DOHH2 (cell line): ENCODE measurements at regions not wholly inside any gene's neighbourhood (a gene's known extent, or its start where the extent isn't known, plus 50 kb on each side); places are given as distances from the start of the nearest gene placed in this dataset.

Experiments
- H3F3A ChIP-seq: fragments of 200-600 bp; sonication (generic), shearing (Covaris generic); 2 replicates; pipeline ENCODE4 v1.6.0; 2016; ENCODE audit warnings: antibody characterized with exemption, mild to moderate bottlenecking; ENCODE audit not compliant: control insufficient read depth, insufficient read depth
- H3K27ac ChIP-seq: fragments of 200-600 bp; sonication (generic); 2 replicates; pipeline ENCODE4 v1.5.1; 2014; ENCODE audit warnings: low read depth, mild to moderate bottlenecking, low read length, moderate library complexity
- H3K27me3 ChIP-seq: fragments of 200-600 bp; sonication (generic); 2 replicates; pipeline ENCODE4 v1.6.1; 2014; ENCODE audit warnings: mild to moderate bottlenecking, low read length, mixed read lengths; ENCODE audit not compliant: control insufficient read depth
- H3K36me3 ChIP-seq: fragments of 200-600 bp; sonication (generic); 2 replicates; pipeline ENCODE4 v1.6.1; 2014; ENCODE audit warnings: mild to moderate bottlenecking, low read length, moderate library complexity, mixed read lengths; ENCODE audit not compliant: control insufficient read depth
- H3K4me1 ChIP-seq: fragments of 200-600 bp; sonication (generic); 2 replicates; pipeline ENCODE4 v1.6.1; 2014; ENCODE audit warnings: mild to moderate bottlenecking, low read length, mixed read lengths; ENCODE audit not compliant: control insufficient read depth
- H3K4me2 ChIP-seq: fragments of 200-600 bp; sonication (generic); 2 replicates; pipeline ENCODE4 v1.6.0; 2014; ENCODE audit warnings: mild to moderate bottlenecking, low read length, moderate library complexity
- H3K4me3 ChIP-seq: fragments of 200-600 bp; sonication (generic); 2 replicates; pipeline ENCODE4 v1.5.1; 2014; ENCODE audit warnings: mild to moderate bottlenecking, low read length, mixed read lengths
- H3K79me2 ChIP-seq: fragments of 200-600 bp; sonication (generic); 2 replicates; pipeline ENCODE4 v1.6.1; 2014; ENCODE audit warnings: mild to moderate bottlenecking, low read length, mixed read lengths; ENCODE audit not compliant: control insufficient read depth
- H3K9me2 ChIP-seq: fragments of 200-600 bp; sonication (generic); replicated peaks from 2 replicates; pipeline ENCODE4 v1.6.1; 2014; ENCODE audit warnings: mild to moderate bottlenecking, low read length, mixed read lengths; ENCODE audit not compliant: control insufficient read depth
- H3K9me3 ChIP-seq: fragments of 200-600 bp; sonication (generic); 2 replicates; pipeline ENCODE4 v1.6.1; 2014; ENCODE audit warnings: antibody characterized with exemption, low read length, mixed read lengths; ENCODE audit not compliant: control insufficient read depth, insufficient read depth
- H4K20me1 ChIP-seq: fragments of 200-600 bp; sonication (generic); 2 replicates; pipeline ENCODE4 v1.6.0; 2014; ENCODE audit warnings: low read depth, mild to moderate bottlenecking, antibody characterized with exemption, low read length, moderate library complexity; ENCODE audit not compliant: control insufficient read depth, insufficient read depth
- EZH2phosphoT487 ChIP-seq: fragments of 200-600 bp; sonication (generic); IDR thresholded peaks from 2 replicates; pipeline ENCODE4 v1.6.1; 2017; ENCODE audit warnings: borderline replicate concordance, mild to moderate bottlenecking, antibody characterized with exemption, low read length, moderate library complexity, mixed read lengths
- TF ChIP-seq, protein P1 (sequence below): fragments of 200-600 bp; sonication (generic); IDR thresholded peaks from one replicate; pipeline ENCODE4 v1.5.1; 2014; ENCODE audit warnings: antibody characterized with exemption, mild to moderate bottlenecking, low read depth, low read length; ENCODE audit not compliant: poor library complexity, severe bottlenecking

DNA sequence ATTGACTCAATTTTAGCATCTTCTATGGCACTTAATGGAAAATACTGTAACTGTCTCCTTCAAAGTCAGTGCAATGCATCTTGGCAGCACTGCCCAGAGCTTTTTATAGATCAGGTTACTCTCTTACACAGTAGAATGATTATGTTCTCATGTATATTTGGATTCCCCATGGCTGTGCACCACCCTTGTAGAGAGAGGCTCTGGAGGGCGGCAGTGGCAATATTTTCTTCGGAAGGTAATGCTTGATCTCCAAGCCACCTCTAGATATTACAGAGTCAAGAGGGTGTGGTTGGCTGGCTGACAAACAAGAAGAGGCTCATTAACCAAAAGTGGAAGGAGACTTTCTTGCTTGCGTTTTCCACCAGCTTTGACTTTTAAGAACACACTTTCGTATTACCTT lies 72.8 kb upstream of the ARSJ start:
- Histone ChIP-seq H3K4me2 (no peak overlapping the region), H3K27me3 (no peaks in the 10 kb centered on the region), H3K9me2 (no peaks in the 10 kb centered on the region), H3K36me3 (no peaks in the 10 kb centered on the region), H4K20me1 (no peaks in the 10 kb centered on the region), H3K79me2 (no peaks in the 10 kb centered on the region), H3K4me1 (no peaks in the 10 kb centered on the region), H3K27ac (no peak overlapping the region), H3K9me3 (no peaks in the 10 kb centered on the region), H3K4me3 (no peak overlapping the region), H3F3A (no peaks in the 10 kb centered on the region)
- TF ChIP-seq, protein P1, sequence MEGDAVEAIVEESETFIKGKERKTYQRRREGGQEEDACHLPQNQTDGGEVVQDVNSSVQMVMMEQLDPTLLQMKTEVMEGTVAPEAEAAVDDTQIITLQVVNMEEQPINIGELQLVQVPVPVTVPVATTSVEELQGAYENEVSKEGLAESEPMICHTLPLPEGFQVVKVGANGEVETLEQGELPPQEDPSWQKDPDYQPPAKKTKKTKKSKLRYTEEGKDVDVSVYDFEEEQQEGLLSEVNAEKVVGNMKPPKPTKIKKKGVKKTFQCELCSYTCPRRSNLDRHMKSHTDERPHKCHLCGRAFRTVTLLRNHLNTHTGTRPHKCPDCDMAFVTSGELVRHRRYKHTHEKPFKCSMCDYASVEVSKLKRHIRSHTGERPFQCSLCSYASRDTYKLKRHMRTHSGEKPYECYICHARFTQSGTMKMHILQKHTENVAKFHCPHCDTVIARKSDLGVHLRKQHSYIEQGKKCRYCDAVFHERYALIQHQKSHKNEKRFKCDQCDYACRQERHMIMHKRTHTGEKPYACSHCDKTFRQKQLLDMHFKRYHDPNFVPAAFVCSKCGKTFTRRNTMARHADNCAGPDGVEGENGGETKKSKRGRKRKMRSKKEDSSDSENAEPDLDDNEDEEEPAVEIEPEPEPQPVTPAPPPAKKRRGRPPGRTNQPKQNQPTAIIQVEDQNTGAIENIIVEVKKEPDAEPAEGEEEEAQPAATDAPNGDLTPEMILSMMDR = no peak
- TF ChIP-seq EZH2phosphoT487 = no peak

DNA sequence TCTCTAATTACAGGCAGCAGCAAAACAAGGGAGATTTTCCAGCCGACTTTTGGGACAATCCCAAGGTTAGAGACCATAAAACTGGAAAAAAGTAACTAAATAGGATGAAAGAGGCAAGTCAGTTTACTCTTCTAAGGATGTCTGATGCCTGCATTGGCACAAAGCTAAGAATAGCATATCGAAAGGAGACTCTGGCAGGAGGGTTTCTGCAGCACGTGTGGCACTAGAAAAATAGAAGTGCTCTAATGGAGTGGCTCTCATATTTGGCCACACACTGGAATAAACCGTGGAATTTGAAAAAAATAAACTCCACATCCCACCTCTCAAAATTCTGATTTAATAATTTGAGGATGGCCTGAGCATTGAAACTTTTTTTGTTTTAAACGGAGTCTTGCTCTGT lies 77.2 kb upstream of the ARSJ start:
- H3K4me3 ChIP-seq = no peak overlapping the region
- H3F3A ChIP-seq = no peaks in the 10 kb centered on the region
- H3K9me3 ChIP-seq = no peaks in the 10 kb centered on the region
- H4K20me1 ChIP-seq = no peaks in the 10 kb centered on the region
- H3K4me1 ChIP-seq = no peaks in the 10 kb centered on the region
- TF ChIP-seq EZH2phosphoT487 = no peak
- TF ChIP-seq, protein P1 = no peak
- no peaks in the 10 kb centered on the region for H3K27me3 ChIP-seq
- H3K79me2 ChIP-seq = no peaks in the 10 kb centered on the region
- H3K9me2 ChIP-seq = no peaks in the 10 kb centered on the region
- H3K27ac ChIP-seq = no peak overlapping the region
- H3K36me3 ChIP-seq = no peaks in the 10 kb centered on the region
- H3K4me2 ChIP-seq = no peak overlapping the region

DNA sequence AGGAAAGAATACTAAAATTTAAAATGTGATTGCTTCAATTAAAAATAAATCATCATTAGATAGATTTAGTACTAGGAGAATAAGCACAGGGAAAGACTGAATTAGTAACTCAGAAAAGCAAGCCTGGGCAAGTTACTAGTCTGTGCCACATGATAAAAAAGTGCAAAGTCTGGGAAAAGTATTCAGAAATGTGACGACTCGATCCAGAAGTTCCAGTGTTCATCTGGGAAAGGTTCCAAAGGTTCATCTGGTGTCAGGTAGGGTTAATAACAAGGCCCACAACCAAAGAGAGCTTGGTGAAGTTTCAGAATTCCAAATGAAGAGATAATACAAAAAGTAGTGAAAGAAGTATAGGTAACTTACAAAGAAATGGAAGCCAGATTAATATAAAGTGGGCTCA lies 78.3 kb upstream of the ARSJ start:
- Histone ChIP-seq H3K27me3 (no peaks in the 10 kb centered on the region), H3K4me2 (no peak overlapping the region), H3K79me2 (no peaks in the 10 kb centered on the region), H3K4me3 (no peak overlapping the region), H3K4me1 (no peaks in the 10 kb centered on the region), H3K36me3 (no peaks in the 10 kb centered on the region), H3F3A (no peaks in the 10 kb centered on the region), H3K27ac (no peak overlapping the region), H3K9me3 (no peaks in the 10 kb centered on the region), H3K9me2 (no peaks in the 10 kb centered on the region), H4K20me1 (no peaks in the 10 kb centered on the region)
- no peak for TF ChIP-seq EZH2phosphoT487
- TF ChIP-seq, protein P1 = no peak

- no peaks in the 10 kb centered on the region for H3K36me3 ChIP-seq
- no peak overlapping the region for H3K4me3 ChIP-seq
- H3K27me3 ChIP-seq = no peaks in the 10 kb centered on the region
- H3F3A ChIP-seq = no peaks in the 10 kb centered on the region
- no peaks in the 10 kb centered on the region for H3K79me2 ChIP-seq
- H3K4me2 ChIP-seq = no peak overlapping the region
- no peaks in the 10 kb centered on the region for H3K9me3 ChIP-seq
- H3K4me1 ChIP-seq = no peaks in the 10 kb centered on the region
- no peaks in the 10 kb centered on the region for H3K9me2 ChIP-seq
- H3K27ac ChIP-seq = no peak overlapping the region
- no peaks in the 10 kb centered on the region for H4K20me1 ChIP-seq
- TF ChIP-seq, protein P1 = no peak
- no peak for TF ChIP-seq EZH2phosphoT487
Measured at GRCh38 chr4:114062499-114062898, 83.1 kb upstream of the ARSJ start.
